HepG2 (cell line): ENCODE measurements at regions not wholly inside any gene's neighbourhood (a gene's known extent, or its start where the extent isn't known, plus 50 kb on each side); places are given as distances from the start of the nearest gene placed in this dataset.

Experiments used
- CSRNP1 ChIP-seq: sonication (generic); formaldehyde crosslinking; IDR thresholded peaks from 2 replicates; pipeline ENCODE4 v1.8.1; 2023; ENCODE audit warnings: mild to moderate bottlenecking, missing genetic modification reagents
- ETV5 ChIP-seq: IDR thresholded peaks from 2 replicates; pipeline ENCODE4 v1.6.1; 2018; ENCODE audit warnings: missing biosample characterization, missing genetic modification reagents, inconsistent platforms, borderline replicate concordance
- HOXA7 ChIP-seq: sonication (generic); formaldehyde crosslinking; IDR thresholded peaks from 2 replicates; pipeline ENCODE4 v1.8.1; 2022; ENCODE audit warnings: mild to moderate bottlenecking, missing genetic modification reagents, moderate library complexity
- IRF9 ChIP-seq: sonication (generic); formaldehyde crosslinking; IDR thresholded peaks from 2 replicates; pipeline ENCODE4 v1.8.0; 2022; ENCODE audit warnings: missing genetic modification reagents, mild to moderate bottlenecking, borderline replicate concordance
- SOX13 ChIP-seq, 3 experiments: fragments of 450-650 bp in 1 of 3; sonication (generic) in 1 of 3; formaldehyde crosslinking in 1 of 3; IDR thresholded peaks in 2 of 3; conservative IDR thresholded peaks in 1 of 3; 2 replicates each; pipeline versions ENCODE4 v1.5.0 to v1.6.1; 2016 to 2020; ENCODE audit warnings: antibody characterized with exemption in 1 of 3, mild to moderate bottlenecking in 1 of 3, missing compliant biosample characterization in 1 of 3, missing genetic modification reagents in 1 of 3, moderate library complexity in 1 of 3
- TOPORS ChIP-seq: sonication (generic); formaldehyde crosslinking; IDR thresholded peaks from 2 replicates; pipeline ENCODE4 v1.8.0; 2023; ENCODE audit warnings: mild to moderate bottlenecking, missing genetic modification reagents
- ZNF547 ChIP-seq: sonication (generic); formaldehyde crosslinking; IDR thresholded peaks from 2 replicates; pipeline ENCODE4 v1.5.1; 2020; ENCODE audit warnings: mild to moderate bottlenecking, missing genetic modification reagents
- ZNF879 ChIP-seq: sonication (generic); formaldehyde crosslinking; IDR thresholded peaks from 2 replicates; pipeline ENCODE4 v1.8.1; 2023; ENCODE audit warnings: missing genetic modification reagents
- TF ChIP-seq, protein P1 (sequence below): sonication (generic); formaldehyde crosslinking; IDR thresholded peaks from 2 replicates; pipeline ENCODE4 v1.9.0; 2022; ENCODE audit warnings: missing genetic modification reagents, mild to moderate bottlenecking, borderline replicate concordance
- TF ChIP-seq, protein P2 (sequence below): sonication (generic); formaldehyde crosslinking; conservative IDR thresholded peaks from 2 replicates; pipeline ENCODE4 v1.8.0; 2022; ENCODE audit warnings: mild to moderate bottlenecking, moderate library complexity, missing genetic modification reagents

DNA sequence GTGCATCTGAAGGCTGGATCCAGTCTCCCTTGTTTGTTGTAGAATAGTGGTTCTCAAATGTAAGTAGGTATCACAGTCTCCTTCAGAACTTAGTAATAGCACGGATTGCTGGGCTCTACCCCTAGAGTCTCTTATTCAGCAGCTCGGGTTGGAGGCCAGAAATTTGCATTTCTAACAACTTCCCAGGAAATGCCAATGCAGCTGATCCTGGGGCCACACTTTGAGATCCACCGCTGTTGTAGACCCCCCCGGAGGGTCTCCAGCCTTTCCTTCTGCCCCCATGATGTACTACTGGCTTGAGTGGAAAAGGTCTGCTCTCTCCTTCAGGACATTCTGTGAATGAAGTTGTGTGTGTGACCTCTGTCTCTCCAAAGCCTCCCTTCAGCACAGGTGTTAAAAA lies 153.8 kb upstream of the CTNNB1 start (continued):
- TF ChIP-seq ZNF879 (no peak), TOPORS (CRISPR knock-in tag) (no peak), HOXA7 (CRISPR knock-in tag) (no peak), ZNF547 (no peak), SOX13 (IDR thresholded peaks at IDR 0.05) (no peak), SOX13 (CRISPR knock-in tag; conservative IDR thresholded peaks at IDR 0.05 in 1 of 2, IDR thresholded peaks at IDR 0.05 in 1 of 2) (no peak), CSRNP1 (CRISPR knock-in tag) (no peak), ETV5 (CRISPR knock-in tag) (no peak), IRF9 (CRISPR knock-in tag) (no peak)
- TF ChIP-seq, protein P1, sequence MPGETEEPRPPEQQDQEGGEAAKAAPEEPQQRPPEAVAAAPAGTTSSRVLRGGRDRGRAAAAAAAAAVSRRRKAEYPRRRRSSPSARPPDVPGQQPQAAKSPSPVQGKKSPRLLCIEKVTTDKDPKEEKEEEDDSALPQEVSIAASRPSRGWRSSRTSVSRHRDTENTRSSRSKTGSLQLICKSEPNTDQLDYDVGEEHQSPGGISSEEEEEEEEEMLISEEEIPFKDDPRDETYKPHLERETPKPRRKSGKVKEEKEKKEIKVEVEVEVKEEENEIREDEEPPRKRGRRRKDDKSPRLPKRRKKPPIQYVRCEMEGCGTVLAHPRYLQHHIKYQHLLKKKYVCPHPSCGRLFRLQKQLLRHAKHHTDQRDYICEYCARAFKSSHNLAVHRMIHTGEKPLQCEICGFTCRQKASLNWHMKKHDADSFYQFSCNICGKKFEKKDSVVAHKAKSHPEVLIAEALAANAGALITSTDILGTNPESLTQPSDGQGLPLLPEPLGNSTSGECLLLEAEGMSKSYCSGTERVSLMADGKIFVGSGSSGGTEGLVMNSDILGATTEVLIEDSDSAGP, result no peak
- TF ChIP-seq, protein P2, sequence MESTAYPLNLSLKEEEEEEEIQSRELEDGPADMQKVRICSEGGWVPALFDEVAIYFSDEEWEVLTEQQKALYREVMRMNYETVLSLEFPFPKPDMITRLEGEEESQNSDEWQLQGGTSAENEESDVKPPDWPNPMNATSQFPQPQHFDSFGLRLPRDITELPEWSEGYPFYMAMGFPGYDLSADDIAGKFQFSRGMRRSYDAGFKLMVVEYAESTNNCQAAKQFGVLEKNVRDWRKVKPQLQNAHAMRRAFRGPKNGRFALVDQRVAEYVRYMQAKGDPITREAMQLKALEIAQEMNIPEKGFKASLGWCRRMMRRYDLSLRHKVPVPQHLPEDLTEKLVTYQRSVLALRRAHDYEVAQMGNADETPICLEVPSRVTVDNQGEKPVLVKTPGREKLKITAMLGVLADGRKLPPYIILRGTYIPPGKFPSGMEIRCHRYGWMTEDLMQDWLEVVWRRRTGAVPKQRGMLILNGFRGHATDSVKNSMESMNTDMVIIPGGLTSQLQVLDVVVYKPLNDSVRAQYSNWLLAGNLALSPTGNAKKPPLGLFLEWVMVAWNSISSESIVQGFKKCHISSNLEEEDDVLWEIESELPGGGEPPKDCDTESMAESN (CRISPR knock-in tag), result no peak
